ENCODE measurements at regions not wholly inside any gene's neighbourhood (a gene's known extent, or its start where the extent isn't known, plus 50 kb on each side); places are given as distances from the start of the nearest gene placed in this dataset.

DNA sequence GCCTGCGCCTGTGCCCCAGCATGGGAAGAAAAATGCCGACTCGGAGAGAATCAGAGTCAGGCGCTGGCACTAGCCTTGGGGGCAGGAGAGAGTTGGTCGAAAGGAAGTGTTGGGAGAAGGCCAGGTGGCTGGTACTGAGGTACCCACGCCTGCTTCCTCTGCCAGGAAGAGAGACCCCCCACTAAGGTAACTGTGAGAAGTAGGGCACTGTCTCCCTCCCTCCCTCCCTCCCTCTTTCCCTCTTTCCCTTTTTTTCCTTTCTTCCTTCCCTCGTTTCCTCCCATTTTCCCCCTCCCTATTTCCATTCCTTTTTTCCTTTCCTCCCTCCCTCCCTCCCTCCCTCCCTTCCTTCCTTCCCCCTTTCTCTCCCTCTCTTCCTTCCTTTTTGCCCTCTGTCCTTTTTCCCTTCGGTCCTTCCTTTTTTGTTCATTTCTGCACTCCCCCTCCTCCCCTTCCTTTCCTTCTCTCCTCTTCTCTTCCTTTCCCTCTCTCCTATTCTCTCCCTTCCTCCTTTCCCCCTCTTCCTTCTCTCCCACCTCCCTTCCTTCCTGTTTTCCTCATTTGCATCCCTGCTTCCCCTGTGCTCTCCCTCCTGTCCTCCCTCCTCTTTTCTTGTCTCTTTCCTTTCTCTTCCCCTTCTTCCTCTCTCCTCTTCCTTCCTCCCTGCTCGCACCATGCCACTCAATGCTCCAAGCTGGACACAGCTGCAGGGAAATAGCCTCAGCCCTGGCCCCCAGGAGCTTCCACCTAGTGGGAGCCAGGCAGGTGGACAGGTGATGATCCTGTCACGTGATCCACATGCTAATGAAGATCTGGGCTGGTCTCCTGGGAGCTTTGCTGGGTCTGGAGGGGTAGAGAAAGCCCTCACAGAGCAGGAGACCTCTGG lies 148.0 kb downstream of the DHX35 start:
- DNase-seq: no peak

GRCh38 chr20:39108746-39109145 lies 146.6 kb downstream of the DHX35 start:
- DNase-seq: no peak

DNA sequence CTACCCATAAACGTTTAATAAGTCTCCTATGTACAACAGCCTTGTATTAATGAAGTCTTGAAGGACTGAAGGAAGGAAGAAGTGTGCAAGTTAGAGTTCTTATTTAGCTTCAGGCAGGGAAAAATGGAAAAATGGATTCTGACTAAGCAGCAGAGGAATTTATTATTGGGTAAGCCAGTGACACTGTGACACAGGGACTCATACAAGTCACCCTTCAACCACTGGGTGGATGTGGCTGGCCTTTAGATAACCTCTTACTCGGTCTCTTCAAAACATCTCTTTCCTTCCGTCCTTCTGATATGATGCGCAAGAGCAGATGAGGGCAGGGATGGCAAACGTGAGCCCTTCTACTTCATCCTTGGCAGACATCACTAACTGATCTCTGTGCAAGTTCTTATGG lies 145.6 kb downstream of the DHX35 start:
- no peak for DNase-seq

DNA sequence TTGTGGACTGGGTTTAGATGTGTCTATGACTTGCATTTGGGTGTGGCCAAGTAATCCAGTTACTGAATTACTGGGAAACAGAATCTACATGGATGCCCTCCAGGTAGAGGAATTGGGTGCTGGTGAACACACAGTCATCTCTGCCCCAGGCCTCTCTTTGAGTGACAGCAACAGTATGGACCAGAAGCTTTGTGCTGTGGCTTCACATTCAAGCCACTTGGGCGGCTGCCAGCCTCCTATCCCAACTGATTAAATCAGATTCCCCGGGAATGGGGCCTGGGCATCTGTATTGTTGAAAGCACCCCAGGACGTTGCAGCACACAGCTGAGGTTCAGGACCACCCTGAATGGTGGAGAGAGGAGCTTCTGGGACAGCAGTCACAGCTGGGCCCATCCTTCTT lies 144.6 kb downstream of the DHX35 start:
- no peak for DNase-seq

- DNase-seq: no peak
Observed at GRCh38 chr20:39105551-39105950, 143.4 kb downstream of the DHX35 start.

- no peak for DNase-seq
Observed at GRCh38 chr20:39103732-39104131, 141.6 kb downstream of the DHX35 start.

DNA sequence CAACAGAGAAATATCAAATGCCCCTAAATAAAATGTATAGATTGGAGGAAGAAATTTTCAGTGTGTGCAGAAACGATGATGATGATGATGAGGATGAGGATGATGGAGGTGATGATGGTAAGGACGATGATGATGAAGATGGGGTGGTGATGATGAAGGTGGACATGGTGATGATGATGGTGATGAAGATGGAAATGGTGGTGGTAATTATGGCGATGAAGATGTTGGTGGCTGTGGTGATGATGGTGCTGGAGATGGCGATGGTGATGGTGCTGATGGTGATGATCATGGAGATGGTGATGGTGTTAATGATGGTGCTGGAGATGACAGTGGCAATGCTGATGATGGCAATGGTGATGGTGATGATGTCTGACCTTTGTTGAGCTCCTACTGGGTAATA lies 141.2 kb downstream of the DHX35 start:
- no peak for DNase-seq

GRCh38 chr20:39101895-39102294 lies 139.8 kb downstream of the DHX35 start:
- no peak for DNase-seq

GRCh38 chr20:39100691-39101090 lies 138.5 kb downstream of the DHX35 start:
- no peak for DNase-seq

DNA sequence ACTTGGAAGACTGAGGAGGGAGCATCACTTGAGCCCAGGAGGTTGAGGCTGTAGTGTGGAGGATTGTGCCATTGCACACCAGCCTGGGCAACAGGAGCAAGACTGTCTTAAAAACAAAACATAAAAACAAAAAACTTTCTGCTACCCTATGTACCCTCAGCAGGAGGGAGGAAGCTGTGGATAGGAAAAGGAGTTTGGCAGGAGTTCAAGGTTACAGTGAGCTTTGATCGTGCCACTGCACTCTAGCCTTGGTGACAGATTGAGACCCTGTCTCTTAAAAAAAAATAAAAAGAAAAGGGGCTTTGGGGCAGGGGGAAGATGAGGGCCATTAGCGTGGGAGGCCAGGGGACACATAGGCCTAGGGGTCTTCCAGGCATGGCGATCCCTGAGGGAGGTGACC lies 135.7 kb downstream of the DHX35 start:
- no peak for DNase-seq

DNA sequence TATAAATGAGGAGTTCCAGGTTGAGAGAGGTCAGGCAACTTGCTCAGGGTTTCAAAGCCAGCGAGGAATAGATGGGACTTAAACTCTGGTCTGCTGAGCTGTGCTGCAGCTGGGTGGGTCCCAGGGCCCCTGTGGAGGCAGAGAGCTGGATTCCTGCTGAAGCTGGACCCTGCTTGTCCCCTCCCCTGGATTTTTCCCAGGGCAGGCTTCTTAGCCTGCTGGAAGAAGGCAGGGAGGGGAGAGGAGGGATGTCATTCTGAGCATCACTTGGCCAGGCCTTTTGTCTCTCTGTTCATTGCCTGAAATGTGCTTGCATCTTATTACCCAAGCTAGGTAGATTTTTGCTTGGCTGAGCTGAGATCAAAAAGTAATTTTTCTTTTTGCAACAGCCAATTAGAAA lies 133.7 kb downstream of the DHX35 start:
- DNase-seq: no peak

DNA sequence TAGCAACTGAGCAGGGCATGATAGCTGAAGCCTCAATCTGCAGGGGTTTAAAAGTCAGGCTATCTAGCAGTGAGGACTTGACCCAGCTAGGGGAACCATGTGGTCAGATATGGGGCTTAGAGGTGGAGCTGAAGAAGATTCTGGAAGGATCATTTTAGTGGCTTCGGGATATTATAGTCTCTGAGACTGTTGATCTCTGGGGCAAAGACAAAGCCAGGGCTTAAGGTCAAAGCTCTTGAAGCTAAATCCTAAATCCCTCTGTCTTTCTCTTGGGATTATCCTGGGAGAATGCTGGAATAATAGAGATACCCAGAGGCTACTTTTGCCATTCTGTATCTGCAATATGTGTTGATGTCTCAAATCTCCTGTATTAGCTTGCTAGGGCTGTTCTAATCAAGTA lies 132.2 kb downstream of the DHX35 start:
- no peak for DNase-seq

DNA sequence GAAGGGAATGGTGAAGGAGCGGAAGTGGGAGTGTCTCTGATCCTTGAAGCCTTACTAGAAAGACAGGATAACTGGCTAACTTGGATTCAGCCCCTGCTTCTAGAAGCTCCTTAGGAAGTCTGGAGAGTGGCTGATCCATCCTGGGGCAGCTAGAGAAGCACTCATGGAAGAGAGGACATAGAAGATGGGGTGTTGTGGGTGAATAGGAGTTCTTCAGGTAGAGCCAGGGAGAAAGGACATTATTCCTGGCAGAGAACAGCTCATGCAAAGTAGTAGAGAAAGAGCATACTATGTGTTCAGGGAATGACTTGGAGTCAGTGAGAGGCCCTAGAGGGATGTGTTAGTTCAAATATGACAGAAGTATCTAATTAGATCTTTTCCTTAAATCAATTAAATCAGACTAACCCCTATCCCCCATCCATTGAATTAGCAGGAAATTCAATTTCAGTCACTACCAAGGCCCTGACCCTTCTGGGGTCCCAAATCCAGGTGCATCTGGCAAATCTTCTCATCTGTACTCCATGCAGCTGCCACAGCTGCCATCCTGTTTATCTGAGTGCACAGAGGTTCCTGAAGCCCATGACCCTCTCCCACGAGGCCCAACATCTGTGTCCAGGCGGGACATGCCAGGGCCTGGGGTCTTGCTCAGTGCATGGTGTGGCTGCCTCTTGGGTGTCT lies 130.7 kb downstream of the DHX35 start:
- DNase-seq: no peak

GRCh38 chr20:39090906-39091305 lies 128.8 kb downstream of the DHX35 start:
- DNase-seq: no peak

DNA sequence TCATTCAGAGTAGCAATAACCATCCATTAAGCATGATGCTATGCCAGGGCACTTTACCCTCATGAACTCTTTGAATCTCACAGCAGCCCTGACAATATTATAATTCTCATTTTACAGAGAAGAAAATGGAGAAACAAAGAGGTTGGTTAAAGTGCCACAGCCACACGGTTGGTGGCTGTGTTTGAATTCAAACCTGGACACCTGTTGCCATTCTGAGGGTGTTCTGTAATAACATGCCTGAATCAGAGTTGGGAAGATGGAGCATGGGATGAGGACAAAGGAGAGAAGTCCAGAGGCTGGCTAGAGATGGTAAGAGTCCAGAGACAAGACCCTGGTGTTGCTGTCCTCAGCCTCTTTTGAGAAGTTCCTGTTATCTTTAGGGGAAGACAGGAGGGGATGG lies 127.7 kb downstream of the DHX35 start:
- DNase-seq: no peak
